ENCODE measurements at regions not wholly inside any gene's neighbourhood (a gene's known extent, or its start where the extent isn't known, plus 50 kb on each side); places are given as distances from the start of the nearest gene placed in this dataset.

DNA sequence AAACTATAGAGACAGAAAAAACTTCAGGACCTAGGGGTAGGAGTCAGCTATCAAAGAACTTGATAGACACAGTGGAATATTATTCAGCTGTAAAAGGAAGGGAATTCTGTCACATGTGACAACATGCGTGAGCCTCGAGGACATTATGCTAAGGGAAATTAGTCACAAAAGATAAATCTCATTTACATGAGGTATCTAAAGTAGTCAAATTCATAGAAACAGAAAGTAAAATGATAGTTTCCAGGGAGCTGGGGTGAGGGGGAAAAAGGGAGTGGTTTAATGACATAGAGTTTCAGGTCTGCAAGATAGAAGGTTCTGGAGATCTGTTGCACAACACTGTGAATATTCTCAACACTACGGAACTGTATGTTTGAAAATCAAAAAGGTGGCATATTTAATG lies 50.0 kb upstream of the PRIMA1 start:
- no peak for TF ChIP-seq POLR2A (IDR thresholded peaks at IDR 0.05; ENCODE audit: low read length)
- no peak for TF ChIP-seq GATA1 (IDR thresholded peaks at IDR 0.05; ENCODE audit: low read depth, low read length)
